ENCODE measurements at regions not wholly inside any gene's neighbourhood (a gene's known extent, or its start where the extent isn't known, plus 50 kb on each side); places are given as distances from the start of the nearest gene placed in this dataset.

DNA sequence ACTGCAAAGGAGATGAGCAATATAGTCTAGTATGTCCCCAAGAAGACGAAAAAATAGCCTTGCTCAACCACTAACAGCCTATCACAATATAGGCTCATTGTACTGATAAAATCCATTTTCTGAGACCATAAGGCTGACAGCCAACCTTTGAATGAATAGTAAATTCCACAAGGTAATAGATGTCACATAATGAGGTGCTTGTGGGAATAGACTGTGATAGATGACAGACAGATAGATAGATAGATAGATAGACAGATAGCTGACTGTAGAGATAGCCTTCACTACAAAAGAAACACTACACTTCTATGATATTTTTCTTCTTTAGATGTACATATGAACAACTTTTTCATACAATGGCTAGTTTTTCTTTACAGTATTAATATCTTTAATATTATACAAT lies 760.3 kb upstream of the NRSN1 start:
- TF ChIP-seq, protein P1, sequence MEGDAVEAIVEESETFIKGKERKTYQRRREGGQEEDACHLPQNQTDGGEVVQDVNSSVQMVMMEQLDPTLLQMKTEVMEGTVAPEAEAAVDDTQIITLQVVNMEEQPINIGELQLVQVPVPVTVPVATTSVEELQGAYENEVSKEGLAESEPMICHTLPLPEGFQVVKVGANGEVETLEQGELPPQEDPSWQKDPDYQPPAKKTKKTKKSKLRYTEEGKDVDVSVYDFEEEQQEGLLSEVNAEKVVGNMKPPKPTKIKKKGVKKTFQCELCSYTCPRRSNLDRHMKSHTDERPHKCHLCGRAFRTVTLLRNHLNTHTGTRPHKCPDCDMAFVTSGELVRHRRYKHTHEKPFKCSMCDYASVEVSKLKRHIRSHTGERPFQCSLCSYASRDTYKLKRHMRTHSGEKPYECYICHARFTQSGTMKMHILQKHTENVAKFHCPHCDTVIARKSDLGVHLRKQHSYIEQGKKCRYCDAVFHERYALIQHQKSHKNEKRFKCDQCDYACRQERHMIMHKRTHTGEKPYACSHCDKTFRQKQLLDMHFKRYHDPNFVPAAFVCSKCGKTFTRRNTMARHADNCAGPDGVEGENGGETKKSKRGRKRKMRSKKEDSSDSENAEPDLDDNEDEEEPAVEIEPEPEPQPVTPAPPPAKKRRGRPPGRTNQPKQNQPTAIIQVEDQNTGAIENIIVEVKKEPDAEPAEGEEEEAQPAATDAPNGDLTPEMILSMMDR (IDR thresholded peaks at IDR 0.05): no peak
- Histone ChIP-seq H3K27me3 (no peaks in the 10 kb centered on the region), H3K9me3 (peaks cover 0 to 5% (median 0%) of the 10 kb centered on the region in 11 donors), H3K27ac (no peak overlapping the region), H3K4me1 (no peaks in the 10 kb centered on the region), H3K36me3 (no peaks in the 10 kb centered on the region), H3K4me3 (no peak overlapping the region)
- ATAC-seq (no peak), DNase-seq (no peak)
- 81 to 83% methylated on average over 1 of the region's 1 CpG for whole genome bisulfite sequencing, 2 donors
- intact Hi-C loops (cut with DNase I): no loop called here

- Histone ChIP-seq H3K9me3 (peaks cover 0 to 5% (median 0%) of the 10 kb centered on the region in 11 donors), H3K4me1 (no peaks in the 10 kb centered on the region), H3K27me3 (no peaks in the 10 kb centered on the region), H3K27ac (no peak overlapping the region), H3K4me3 (no peak overlapping the region), H3K36me3 (no peaks in the 10 kb centered on the region)
- no peak for DNase-seq
- intact Hi-C loops (cut with DNase I): no loop called here
- TF ChIP-seq, protein P1 (IDR thresholded peaks at IDR 0.05): no peak
- 89 to 94% methylated on average over 1 of the region's 1 CpG for WGBS, 2 donors
- ATAC-seq: no peak
Measured at GRCh38 chr6:23367311-23367710, 758.7 kb upstream of the NRSN1 start.

GRCh38 chr6:23368557-23368956 lies 757.5 kb upstream of the NRSN1 start:
- WGBS, 2 donors: 90 to 96% methylated on average over 1 of the region's 1 CpG
- no peaks in the 10 kb centered on the region for H3K4me1 ChIP-seq
- H3K36me3 ChIP-seq: no peaks in the 10 kb centered on the region
- intact Hi-C loops (cut with DNase I): no loop called here
- TF ChIP-seq, protein P1 (IDR thresholded peaks at IDR 0.05): no peak
- DNase-seq (no peak), ATAC-seq (no peak)
- peaks cover 0 to 5% (median 0%) of the 10 kb centered on the region in 11 donors for H3K9me3 ChIP-seq
- no peak overlapping the region for H3K4me3 ChIP-seq
- H3K27me3 ChIP-seq: no peaks in the 10 kb centered on the region
- no peak overlapping the region for H3K27ac ChIP-seq

GRCh38 chr6:23370051-23370450 lies 756.0 kb upstream of the NRSN1 start:
- intact Hi-C loops (cut with DNase I): no loop called here
- Histone ChIP-seq H3K4me1 (no peaks in the 10 kb centered on the region), H3K4me3 (no peak overlapping the region), H3K36me3 (no peaks in the 10 kb centered on the region), H3K27ac (no peak overlapping the region), H3K9me3 (peaks cover 0 to under 1% (median 0%) of the 10 kb centered on the region in 11 donors), H3K27me3 (no peaks in the 10 kb centered on the region)
- TF ChIP-seq, protein P1 (IDR thresholded peaks at IDR 0.05): no peak
- ATAC-seq (no peak), DNase-seq (no peak)
- 87 to 89% methylated on average over 4 of the region's 4 CpGs for WGBS, 2 donors
